HG02623 (cell line): ENCODE measurements at regions not wholly inside any gene's neighbourhood (a gene's known extent, or its start where the extent isn't known, plus 50 kb on each side); places are given as distances from the start of the nearest gene placed in this dataset.
"Not testable (repeated sequence)": the region's sequence is repeated elsewhere in the genome, so short reads cannot be mapped to it uniquely, and the experiment has no call there.

Experiments used
- ATAC-seq: cut with Tn5 transposase; IDR thresholded peaks from one replicate; pipeline ENCODE4 v1.9.1; 2021; ENCODE audit warnings: moderate library complexity; ENCODE audit not compliant: unreplicated experiment

DNA sequence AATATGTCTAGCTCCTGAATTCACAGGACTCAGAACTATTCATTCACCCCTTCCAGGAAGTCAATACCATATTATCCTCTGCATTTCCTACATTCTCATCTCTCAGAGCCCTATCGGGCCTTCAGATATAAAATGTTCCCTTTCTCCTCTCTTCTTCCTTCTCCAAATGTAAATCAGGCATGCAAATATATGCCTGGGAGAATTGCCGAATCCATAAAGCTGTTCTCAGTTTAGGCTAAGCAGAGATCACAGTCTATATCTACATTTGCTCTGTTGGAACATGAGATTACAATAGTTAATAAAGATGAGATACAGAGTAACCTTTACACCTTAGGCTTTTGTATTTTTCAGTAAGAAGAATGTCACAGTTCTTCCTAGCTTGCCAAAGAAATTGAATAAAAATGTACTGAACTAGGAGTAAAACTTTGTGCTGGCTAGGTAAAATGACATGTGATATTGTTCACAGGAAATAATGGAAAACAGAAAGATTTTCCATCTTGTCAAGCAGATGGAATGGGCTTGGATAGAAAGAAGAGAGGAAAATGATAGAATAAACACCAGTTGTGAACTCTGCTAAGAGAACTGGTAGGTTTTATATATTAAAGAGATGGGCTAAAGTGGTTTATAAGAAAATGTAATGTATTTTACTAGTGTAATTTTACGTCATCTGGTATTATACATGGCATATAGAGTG lies 161.5 kb downstream of the NRIP1 start:
- ATAC-seq, result no peak

- ATAC-seq, result peak; percentile 73
Observed at GRCh38 chr21:14901482-14901958, 163.3 kb downstream of the NRIP1 start.

DNA sequence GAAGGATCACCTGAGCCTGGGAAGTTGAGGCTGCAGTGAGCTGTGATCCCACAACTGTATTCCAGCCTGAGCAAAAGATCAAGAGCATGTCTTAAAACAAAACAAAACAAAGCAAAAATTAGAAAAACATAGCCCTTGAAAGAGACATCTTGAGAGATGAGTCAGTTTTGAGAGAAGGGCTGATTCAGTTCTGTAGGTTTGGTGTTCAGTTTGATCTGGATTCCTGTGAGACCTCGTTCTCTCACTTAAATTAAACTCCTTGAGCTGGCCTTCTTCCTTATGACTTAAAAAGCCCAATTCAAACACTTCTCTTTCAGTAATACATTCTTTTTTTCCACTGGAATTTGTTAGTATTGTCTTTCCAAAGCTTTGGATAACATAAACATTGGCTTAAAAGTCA lies 164.2 kb downstream of the NRIP1 start:
- ATAC-seq, result no peak

DNA sequence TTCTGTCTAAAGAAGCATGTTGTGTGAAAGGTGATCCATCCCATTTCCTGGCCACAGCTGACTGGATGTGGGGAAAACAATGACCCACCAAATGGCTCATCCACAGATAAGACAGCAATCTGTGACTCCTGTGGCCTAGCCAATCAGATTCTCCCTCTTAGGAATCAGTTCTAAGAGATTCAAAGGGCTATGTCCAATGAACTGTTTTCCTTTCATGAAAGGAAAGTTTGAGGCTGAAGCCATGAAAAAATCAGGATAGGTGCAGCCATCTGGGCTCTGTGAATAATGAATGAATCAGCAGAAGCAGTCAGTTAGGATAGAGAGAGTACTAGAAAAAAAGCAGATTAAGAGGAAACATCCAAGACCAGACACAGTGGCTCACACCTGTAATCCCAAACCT lies 164.7 kb downstream of the NRIP1 start:
- ATAC-seq, result no peak

DNA sequence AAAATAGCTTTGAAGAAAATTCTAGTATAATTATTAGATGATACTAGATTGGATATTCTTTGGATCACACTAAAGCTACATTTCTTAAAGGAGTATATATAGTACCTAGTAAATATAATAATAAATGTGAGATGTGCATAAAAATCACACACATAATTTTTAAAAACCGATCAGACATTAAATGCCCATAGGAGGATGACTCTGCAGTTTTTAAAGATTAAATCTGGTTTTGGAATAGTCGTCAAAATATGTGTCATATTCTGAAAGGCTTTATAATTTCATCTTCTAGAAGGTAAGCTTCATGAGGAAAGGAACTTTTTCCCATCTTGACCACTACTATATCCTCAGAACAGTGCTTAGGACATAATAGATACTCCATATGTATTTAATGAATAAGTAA lies 169.0 kb downstream of the NRIP1 start:
- no peak for ATAC-seq

DNA sequence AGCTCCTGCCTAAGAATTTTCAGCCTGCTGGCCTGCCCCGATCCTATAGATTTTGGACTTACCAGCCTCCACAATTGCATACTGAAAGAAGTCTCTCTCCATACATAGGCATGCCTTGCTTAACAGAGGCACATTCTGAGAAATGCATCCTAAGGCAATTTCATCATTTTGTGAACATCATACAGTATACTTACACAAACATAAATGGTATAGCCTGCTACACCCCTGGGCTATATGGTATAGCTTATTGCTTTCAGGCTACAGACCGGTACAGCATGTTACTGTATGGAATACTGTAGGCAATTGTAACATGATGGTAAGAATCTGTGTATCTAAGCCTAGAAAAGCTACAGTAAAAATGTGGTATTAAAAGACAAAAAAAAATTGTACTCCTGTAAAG lies 174.7 kb downstream of the NRIP1 start:
- ATAC-seq, result no peak

DNA sequence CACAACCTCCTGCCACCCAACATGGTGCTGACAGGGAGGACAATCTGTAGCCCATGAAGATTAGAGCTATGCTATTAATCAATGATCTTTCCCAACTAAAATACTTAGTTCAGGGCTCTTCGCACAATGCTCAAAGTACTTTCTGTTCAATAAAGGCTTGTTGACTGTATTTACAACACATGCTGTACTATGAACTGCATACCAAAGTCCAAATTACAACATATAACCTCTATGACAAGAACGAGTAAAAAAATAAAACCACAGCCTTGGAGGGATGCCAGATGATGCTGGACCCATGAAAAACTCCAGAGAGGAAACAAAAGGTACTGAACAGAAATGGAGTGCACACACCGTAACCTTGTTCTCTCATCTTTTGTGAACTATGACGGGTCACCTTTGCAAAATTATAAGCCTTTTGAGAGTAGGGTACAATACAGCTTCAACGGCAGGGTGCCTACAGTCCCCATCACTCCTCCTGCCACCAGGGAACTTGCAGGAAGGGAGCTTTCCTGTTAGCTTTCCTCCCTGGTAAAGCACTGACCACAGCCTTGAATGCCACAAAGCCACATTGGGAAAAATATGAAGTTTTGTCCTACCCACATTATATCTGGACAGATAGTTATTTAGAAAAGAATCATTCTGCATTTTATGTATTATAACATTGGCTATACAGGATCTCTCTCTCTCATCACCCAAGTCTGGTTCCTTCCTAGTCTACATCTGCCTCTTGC lies 175.6 kb downstream of the NRIP1 start:
- ATAC-seq, result no peak

DNA sequence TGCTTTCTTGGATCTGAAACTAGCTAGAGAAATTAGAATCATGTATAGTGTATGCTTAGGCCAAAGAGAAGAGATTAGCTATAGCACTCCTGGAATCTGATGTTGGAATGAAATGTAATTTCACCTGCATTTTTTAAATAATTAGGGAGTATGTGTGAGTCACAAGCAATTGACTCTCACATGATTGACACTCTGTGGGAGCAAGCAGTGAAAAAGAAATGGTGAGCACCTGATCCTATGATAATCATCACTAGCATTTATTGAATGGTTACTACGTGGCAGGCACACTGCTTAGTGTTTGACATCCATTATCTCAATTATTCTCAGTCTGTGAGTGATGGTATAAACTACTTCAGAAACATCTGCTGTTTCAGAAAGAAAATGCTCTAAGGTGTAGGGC lies 176.6 kb downstream of the NRIP1 start:
- no peak for ATAC-seq

GRCh38 chr21:14886001-14886400 lies 178.8 kb downstream of the NRIP1 start:
- ATAC-seq, result no peak

DNA sequence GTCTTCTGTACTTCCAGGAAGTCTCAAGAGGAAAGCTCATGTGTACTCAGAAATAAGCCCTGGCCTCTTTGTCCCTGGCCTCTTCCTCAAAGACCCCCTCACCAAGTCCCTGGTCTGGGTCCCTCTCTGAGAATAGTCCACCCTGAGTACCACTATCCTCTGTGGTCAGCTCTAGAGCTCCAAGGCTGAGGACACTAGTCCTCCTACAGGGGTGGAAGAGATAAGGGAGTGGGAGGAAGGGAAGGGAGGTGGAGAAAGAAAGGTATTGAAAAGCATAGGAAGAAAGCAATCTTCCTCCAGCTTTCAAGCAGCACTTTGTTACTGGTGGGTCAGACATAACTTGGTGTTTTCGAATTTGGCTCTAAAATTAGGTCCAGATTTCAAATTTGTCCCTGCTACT lies 181.4 kb downstream of the NRIP1 start:
- ATAC-seq, result no peak

GRCh38 chr21:14882545-14882944 lies 182.3 kb downstream of the NRIP1 start:
- ATAC-seq, result not testable (repeated sequence)

- no peak for ATAC-seq
Observed at GRCh38 chr21:14881863-14882499, 182.8 kb downstream of the NRIP1 start.

- no peak for ATAC-seq
Observed at GRCh38 chr21:14880922-14881321, 183.9 kb downstream of the NRIP1 start.

GRCh38 chr21:14879458-14879857 lies 185.3 kb downstream of the NRIP1 start:
- ATAC-seq, result no peak

GRCh38 chr21:14878971-14879370 lies 185.8 kb downstream of the NRIP1 start:
- ATAC-seq, result no peak

GRCh38 chr21:14877581-14878228 lies 187.1 kb downstream of the NRIP1 start:
- ATAC-seq, result no peak

GRCh38 chr21:14876524-14876840 lies 188.3 kb downstream of the NRIP1 start:
- ATAC-seq, result no peak

- peak; percentile 75 for ATAC-seq
Observed at GRCh38 chr21:14875704-14876523, 188.9 kb downstream of the NRIP1 start.

DNA sequence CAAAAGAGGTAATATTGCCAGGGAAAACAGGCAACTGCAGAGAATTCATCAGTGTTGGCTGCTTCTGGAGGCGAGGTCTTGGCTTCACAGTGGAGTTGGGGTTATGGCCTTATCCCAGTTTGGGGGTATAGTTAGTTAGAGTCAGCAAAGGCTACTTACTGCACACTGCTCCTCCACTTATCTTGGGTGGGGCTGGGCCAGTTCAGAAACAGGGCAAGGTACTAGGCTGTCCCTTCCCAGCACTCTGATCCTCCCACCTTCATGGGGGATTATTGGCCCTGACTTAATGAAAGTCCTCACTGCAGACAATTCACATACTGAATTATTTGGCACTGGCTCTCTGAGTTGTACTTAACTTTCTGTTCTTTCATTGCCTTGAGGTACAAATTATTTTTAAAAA lies 189.6 kb downstream of the NRIP1 start:
- ATAC-seq, result no peak

- ATAC-seq, result no peak
Observed at GRCh38 chr21:14874379-14874778, 190.4 kb downstream of the NRIP1 start.

DNA sequence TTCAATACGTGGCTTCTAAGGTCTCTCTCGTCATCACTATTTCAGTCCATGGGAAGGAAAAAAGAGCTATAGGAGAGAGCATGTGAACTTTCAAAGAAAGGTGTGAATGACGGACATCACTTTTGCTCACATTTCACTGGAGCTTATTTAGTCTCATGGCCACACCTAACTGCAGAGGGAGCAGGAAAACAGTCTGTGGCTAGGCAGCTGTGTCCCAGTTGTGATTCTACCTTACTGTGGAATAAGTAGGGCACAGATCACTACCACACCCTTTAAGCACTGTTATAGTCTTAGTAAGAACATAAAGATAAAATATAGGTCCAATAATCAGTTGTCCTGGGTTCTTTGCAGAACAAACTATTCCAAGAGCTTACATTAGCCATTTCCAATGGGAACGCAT lies 192.9 kb downstream of the NRIP1 start:
- no peak for ATAC-seq
